GM12872 (cell line): ENCODE measurements at regions not wholly inside any gene's neighbourhood (a gene's known extent, or its start where the extent isn't known, plus 50 kb on each side); places are given as distances from the start of the nearest gene placed in this dataset.

Experiments
- TF ChIP-seq, protein P1 (sequence below): IDR thresholded peaks from 3 replicates; pipeline ENCODE4 v1.5.1; 2011; ENCODE audit warnings: low read depth, mild to moderate bottlenecking, low read length, moderate library complexity; ENCODE audit not compliant: insufficient read depth

DNA sequence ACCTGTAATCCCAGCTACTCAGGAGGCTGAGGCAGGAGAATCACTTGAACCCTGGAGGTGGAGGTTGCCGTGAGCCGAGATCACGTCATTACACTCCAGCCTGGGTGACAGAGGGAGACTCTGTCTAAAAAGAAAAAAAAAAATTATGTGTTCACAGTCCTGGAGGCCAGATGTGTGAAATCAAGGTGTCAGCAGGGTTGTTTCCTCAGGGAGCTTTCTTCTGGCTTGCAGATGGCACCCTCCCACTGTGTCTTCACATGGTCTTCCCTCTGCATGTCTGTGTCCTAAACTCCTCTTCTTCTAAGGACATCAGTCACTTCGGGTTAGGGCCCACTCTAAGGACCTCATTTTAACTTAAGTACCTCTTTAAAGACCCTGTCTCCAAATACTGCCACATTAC lies 56.1 kb upstream of the UBE2E1 start:
- TF ChIP-seq, protein P1, sequence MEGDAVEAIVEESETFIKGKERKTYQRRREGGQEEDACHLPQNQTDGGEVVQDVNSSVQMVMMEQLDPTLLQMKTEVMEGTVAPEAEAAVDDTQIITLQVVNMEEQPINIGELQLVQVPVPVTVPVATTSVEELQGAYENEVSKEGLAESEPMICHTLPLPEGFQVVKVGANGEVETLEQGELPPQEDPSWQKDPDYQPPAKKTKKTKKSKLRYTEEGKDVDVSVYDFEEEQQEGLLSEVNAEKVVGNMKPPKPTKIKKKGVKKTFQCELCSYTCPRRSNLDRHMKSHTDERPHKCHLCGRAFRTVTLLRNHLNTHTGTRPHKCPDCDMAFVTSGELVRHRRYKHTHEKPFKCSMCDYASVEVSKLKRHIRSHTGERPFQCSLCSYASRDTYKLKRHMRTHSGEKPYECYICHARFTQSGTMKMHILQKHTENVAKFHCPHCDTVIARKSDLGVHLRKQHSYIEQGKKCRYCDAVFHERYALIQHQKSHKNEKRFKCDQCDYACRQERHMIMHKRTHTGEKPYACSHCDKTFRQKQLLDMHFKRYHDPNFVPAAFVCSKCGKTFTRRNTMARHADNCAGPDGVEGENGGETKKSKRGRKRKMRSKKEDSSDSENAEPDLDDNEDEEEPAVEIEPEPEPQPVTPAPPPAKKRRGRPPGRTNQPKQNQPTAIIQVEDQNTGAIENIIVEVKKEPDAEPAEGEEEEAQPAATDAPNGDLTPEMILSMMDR = no peak

DNA sequence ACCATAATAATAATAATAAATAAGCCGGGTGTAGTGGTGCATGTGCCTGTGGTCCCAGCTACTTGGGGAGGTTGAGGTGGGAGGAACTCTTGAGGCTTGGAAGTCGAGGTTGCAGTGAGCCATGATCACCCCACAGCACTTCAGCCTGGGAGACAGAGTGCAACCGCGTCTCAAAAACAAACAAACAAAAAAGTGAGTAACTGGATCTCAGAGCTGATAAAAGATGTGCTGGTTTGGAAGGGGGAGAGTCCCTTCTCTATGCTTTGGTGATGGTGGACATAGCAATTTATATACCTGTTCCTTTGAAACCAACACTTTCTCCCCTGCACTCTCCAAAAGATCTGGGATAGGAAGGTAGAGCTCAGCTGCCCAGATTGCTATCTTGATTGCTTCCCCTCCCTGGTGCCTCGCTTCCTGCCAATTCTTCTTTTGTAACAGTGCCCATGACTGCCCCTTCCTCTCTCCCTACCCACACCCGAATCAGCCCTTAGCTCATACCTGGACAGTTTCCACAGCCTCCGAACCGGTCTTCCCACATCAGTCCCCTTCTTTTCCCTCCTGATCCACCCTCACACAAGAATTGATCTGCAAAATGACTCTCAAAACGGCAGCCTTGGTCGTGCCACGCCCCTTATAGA lies 55.1 kb upstream of the UBE2E1 start:
- TF ChIP-seq, protein P1 = no peak

- TF ChIP-seq, protein P1 = no peak
Measured at GRCh38 chr3:23751212-23751723, 54.5 kb upstream of the UBE2E1 start.

DNA sequence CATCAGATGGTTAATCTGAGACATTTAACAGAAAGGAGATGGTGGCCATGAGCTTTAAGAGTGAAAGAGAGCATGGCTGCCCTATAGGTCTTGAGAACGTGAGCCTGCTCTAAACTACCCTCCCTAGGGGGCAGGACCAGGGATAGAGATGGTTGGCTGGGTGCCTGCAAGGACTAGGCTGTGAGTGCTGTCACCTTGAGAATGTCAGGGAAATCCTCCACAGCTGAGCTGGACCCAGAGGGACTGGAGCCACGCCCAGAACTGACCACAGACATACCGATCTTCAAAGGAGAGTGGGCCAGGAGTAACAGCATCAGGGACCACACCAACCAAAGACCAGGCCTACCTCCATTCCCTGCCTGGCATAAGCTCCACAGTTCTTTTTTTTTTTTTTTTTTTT lies 53.6 kb upstream of the UBE2E1 start:
- TF ChIP-seq, protein P1 = no peak

DNA sequence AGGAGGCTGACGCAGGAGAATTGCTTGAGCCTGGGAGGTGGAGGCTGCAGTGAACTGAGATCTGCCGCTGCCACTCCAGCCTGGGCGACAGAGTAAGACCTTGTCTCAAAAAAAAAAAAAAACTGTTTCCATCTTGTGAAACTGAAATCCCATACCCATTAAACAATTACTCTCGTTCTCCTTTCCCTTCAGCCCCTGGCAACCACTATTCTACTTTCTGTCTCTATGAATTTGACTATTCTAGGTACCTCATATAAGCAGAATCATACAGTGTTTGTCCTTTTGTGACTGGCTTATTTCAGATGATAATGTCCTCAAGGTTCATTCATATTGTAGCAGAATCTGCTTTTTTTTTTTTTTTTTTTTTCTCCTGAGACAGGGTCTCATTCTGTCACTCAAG lies 51.5 kb upstream of the UBE2E1 start:
- TF ChIP-seq, protein P1 = no peak
